Esophagus muscularis mucosa (tissue), 4 donors: ENCODE measurements at regions not wholly inside any gene's neighbourhood (a gene's known extent, or its start where the extent isn't known, plus 50 kb on each side); places are given as distances from the start of the nearest gene placed in this dataset.

Source experiments
- DNase-seq: peaks from one replicate; pipeline ENCODE4 v3.0.0-alpha.2; 2017; ENCODE audit errors: extremely low spot score
- H3K27ac ChIP-seq, 4 donors: fragments of 200-600 bp; sonication (generic); replicated peaks in 1 of 4; 1 replicate in 3 of 4; 2 replicates in 1 of 4; pipeline ENCODE4 v1.5.1; 2016 to 2019; ENCODE audit warnings: mild to moderate bottlenecking in 1 of 4
- H3K27me3 ChIP-seq, 4 donors: fragments of 200-600 bp; sonication (generic); one replicate each; pipeline versions ENCODE4 v1.5.1 to v1.6.0; 2016 to 2019
- H3K36me3 ChIP-seq, 4 donors: fragments of 200-600 bp; sonication (generic); one replicate each; pipeline ENCODE4 v1.5.1; 2016 to 2019
- H3K4me1 ChIP-seq, 4 donors: fragments of 200-600 bp; sonication (generic); one replicate each; pipeline ENCODE4 v1.5.1; 2016 to 2019
- H3K4me3 ChIP-seq, 4 donors: fragments of 200-600 bp; sonication (generic); 1 replicate in 2 of 4; 2 replicates in 2 of 4; pipeline ENCODE4 v1.5.1; 2016 to 2019; ENCODE audit warnings: mild to moderate bottlenecking in 4 of 4, moderate library complexity in 1 of 4
- H3K9me3 ChIP-seq, 4 donors: fragments of 200-600 bp; sonication (generic); 1 replicate in 3 of 4; 2 replicates in 1 of 4; pipeline ENCODE4 v1.5.1; 2016 to 2019
- EP300 ChIP-seq: sonication (generic); formaldehyde crosslinking; IDR thresholded peaks from one replicate; pipeline ENCODE4 v1.6.1; 2017; ENCODE audit warnings: antibody characterized with exemption
- POLR2A ChIP-seq: fragments of 450-650 bp; IDR thresholded peaks from one replicate; pipeline ENCODE4 v1.6.1; 2017; ENCODE audit warnings: antibody characterized with exemption, moderate library complexity, mild to moderate bottlenecking, low read depth
- POLR2AphosphoS5 ChIP-seq, 2 donors: sonication (generic); formaldehyde crosslinking; IDR thresholded peaks; one replicate each; pipeline ENCODE4 v1.6.1; 2017; ENCODE audit warnings: antibody characterized with exemption in 2 of 2
- WGBS: methylation state at CpG from one replicate; pipeline ENCODE4 v1.1.5; 2018; 5-methylcytosine and 5-hydroxymethylcytosine counted together
- intact Hi-C: fragments of 100-400 bp; cut with DNase I; formaldehyde crosslinking; loops from one replicate; pipeline ENCODE4 v1.15.1; 2023
- TF ChIP-seq, protein P1 (sequence below), 3 experiments: fragments of 200-600 bp in 2 of 3; fragments of 450-650 bp in 1 of 3; sonication (generic) in 2 of 3; IDR thresholded peaks; one replicate each; pipeline ENCODE4 v1.5.1; 2017 to 2019; ENCODE audit warnings: antibody characterized with exemption in 3 of 3, mild to moderate bottlenecking in 2 of 3, moderate library complexity in 1 of 3

DNA sequence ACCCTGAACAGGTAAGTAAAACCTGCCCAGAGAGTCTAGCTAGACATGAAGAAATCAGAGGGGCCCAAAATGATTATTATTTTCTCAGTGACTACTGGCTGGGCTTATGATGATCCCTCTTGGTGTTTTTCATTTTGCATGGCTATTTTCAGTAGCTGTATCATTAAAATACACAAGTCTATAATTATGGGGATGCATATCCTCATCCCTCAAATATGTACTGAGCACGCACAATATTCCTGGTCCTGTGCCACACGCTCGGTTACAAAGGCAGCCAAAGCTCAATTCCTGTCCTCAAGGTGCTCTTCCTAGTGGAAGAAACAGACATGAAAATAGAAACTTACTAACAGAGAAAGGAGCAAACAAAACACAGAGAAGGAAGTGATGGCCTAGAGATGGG is 180.0 kb downstream of the DAD1 start:
- Histone ChIP-seq H3K9me3 (no peaks in the 10 kb centered on the region), H3K36me3 (no peaks in the 10 kb centered on the region), H3K27me3 (no peaks in the 10 kb centered on the region), H3K4me1 (no peaks in the 10 kb centered on the region), H3K27ac (no peak overlapping the region), H3K4me3 (no peak overlapping the region)
- WGBS = 77% methylated on average over 3 of the region's 3 CpGs
- no peak for DNase-seq
- intact Hi-C loops = no loop called here
- TF ChIP-seq EP300 (no peak), POLR2AphosphoS5 (IDR thresholded peaks at IDR 0.05) (no peak), POLR2A (no peak)
- TF ChIP-seq, protein P1, sequence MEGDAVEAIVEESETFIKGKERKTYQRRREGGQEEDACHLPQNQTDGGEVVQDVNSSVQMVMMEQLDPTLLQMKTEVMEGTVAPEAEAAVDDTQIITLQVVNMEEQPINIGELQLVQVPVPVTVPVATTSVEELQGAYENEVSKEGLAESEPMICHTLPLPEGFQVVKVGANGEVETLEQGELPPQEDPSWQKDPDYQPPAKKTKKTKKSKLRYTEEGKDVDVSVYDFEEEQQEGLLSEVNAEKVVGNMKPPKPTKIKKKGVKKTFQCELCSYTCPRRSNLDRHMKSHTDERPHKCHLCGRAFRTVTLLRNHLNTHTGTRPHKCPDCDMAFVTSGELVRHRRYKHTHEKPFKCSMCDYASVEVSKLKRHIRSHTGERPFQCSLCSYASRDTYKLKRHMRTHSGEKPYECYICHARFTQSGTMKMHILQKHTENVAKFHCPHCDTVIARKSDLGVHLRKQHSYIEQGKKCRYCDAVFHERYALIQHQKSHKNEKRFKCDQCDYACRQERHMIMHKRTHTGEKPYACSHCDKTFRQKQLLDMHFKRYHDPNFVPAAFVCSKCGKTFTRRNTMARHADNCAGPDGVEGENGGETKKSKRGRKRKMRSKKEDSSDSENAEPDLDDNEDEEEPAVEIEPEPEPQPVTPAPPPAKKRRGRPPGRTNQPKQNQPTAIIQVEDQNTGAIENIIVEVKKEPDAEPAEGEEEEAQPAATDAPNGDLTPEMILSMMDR (IDR thresholded peaks at IDR 0.05) = no peak

DNA sequence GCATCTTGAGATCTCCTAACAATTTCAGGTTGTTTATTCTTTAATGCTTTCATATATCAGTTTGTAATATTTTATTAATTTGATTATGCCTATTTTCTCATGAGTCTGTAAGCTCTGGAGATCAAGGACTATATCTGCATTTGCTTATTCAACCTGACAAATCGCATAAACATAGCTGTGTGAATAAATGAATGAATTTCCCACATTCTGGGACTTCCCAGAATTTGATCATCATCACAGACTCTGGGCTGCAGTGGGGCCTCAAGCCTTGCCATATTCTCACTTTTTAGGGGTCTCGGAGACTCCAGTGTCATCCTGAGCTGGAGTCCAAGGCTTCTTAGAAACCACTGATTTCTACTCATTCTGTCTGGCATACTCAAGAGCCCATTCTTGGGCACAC is 180.5 kb downstream of the DAD1 start:
- intact Hi-C loops = no loop called here
- DNase-seq = no peak
- WGBS = 98% methylated on average over 2 of the region's 2 CpGs
- Histone ChIP-seq H3K36me3 (no peaks in the 10 kb centered on the region), H3K9me3 (no peaks in the 10 kb centered on the region), H3K4me1 (no peaks in the 10 kb centered on the region), H3K27ac (no peak overlapping the region), H3K27me3 (no peaks in the 10 kb centered on the region), H3K4me3 (no peak overlapping the region)
- TF ChIP-seq EP300 (no peak), POLR2A (no peak), POLR2AphosphoS5 (IDR thresholded peaks at IDR 0.05) (no peak)
- TF ChIP-seq, protein P1 (IDR thresholded peaks at IDR 0.05) = no peak

DNA sequence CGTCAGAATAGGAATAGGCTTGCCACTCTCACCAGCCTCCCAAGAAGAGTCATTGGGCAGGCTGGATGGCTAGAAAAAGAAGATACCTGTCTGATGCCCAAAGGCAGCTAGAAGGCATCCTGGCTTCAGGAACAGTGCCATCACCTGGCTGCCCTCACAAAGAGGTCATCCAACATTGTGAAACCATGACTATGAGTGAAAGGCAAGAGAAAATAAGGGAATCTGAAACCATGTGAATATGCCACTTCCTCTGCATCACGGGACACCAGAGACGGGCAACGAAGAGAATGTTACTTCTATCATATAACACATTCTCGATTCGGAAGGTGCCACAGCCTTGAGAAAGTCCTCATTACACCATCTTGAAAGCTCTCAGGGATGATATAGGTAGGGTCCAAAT is 182.0 kb downstream of the DAD1 start:
- H3K27ac ChIP-seq = no peak overlapping the region
- no peak for DNase-seq
- TF ChIP-seq POLR2AphosphoS5 (IDR thresholded peaks at IDR 0.05) = no peak
- TF ChIP-seq, protein P1 (IDR thresholded peaks at IDR 0.05) = no peak
- no peak for TF ChIP-seq POLR2A
- no peak for TF ChIP-seq EP300
- WGBS = 89% methylated on average over 6 of the region's 6 CpGs
- H3K4me3 ChIP-seq = no peak overlapping the region
- H3K9me3 ChIP-seq = no peaks in the 10 kb centered on the region
- no peaks in the 10 kb centered on the region for H3K27me3 ChIP-seq
- no peaks in the 10 kb centered on the region for H3K36me3 ChIP-seq
- intact Hi-C loops = no loop called here
- no peaks in the 10 kb centered on the region for H3K4me1 ChIP-seq

DNA sequence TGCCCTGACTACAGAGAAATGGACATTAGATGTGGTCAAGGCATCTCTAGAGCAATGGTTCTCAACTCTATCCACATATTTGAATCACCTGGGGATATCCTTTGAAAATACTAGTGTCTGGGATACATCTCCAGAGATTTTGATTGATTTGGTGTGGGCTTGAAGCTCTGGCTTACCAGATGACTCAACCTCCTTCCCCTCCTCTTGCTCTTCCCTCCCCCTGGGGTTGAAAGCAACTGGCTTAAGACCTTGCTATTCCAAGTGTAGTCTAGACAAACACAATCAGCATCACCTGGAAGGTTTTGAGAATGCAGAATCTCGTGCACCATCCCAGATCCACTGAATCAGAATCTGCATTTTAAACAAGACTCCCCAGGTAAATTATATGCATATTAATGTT is 183.8 kb downstream of the DAD1 start:
- WGBS = 64% methylated on average over 1 of the region's 1 CpG
- intact Hi-C loops = no loop called here

DNA sequence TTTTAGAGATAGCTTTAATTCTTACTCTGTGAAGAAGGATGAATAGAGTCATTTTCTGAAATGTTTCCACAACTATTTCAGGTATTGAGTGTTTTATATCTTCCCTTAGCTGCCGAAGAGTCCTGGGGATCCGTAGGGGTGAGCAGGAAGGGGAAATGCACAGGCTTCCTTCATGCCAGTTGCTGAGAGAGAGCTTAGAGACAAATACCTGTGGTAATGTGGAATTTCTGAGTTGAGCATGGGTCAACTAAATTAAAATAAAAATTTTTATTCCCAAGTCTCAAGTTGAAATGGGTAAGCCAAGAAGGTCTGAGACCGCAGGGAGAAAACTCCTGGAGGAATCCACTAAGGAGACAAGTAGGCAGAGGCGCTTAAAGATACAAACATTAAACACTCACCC is 185.7 kb downstream of the DAD1 start:
- Histone ChIP-seq H3K4me3 (no peak overlapping the region), H3K27me3 (no peaks in the 10 kb centered on the region), H3K27ac (no peak overlapping the region), H3K4me1 (peaks cover 0 to 7% (median 2%) of the 10 kb centered on the region in 4 donors), H3K9me3 (no peaks in the 10 kb centered on the region), H3K36me3 (no peaks in the 10 kb centered on the region)
- intact Hi-C loops = no loop called here
- WGBS = 93% methylated on average over 4 of the region's 4 CpGs
- TF ChIP-seq POLR2AphosphoS5 (IDR thresholded peaks at IDR 0.05) = no peak
- TF ChIP-seq, protein P1 (IDR thresholded peaks at IDR 0.05) = no peak
- no peak for TF ChIP-seq POLR2A
- TF ChIP-seq EP300 = no peak
- no peak for DNase-seq

More for the DNA sequence above, 183.8 kb downstream of the DAD1 start:
- TF ChIP-seq EP300 = no peak
- TF ChIP-seq, protein P1 (IDR thresholded peaks at IDR 0.05) = no peak
- TF ChIP-seq POLR2A = no peak
- TF ChIP-seq POLR2AphosphoS5 (IDR thresholded peaks at IDR 0.05) = no peak
- H3K9me3 ChIP-seq = no peaks in the 10 kb centered on the region
- H3K27ac ChIP-seq = no peak overlapping the region
- no peaks in the 10 kb centered on the region for H3K36me3 ChIP-seq
- H3K27me3 ChIP-seq = no peaks in the 10 kb centered on the region
- H3K4me3 ChIP-seq = no peak overlapping the region
- no peak for DNase-seq
- peaks cover 0 to 5% (median 2%) of the 10 kb centered on the region in 4 donors for H3K4me1 ChIP-seq
